GM12872 (cell line): ENCODE measurements at regions not wholly inside any gene's neighbourhood (a gene's known extent, or its start where the extent isn't known, plus 50 kb on each side); places are given as distances from the start of the nearest gene placed in this dataset.

Source experiments
- CTCF ChIP-seq: IDR thresholded peaks from 3 replicates; pipeline ENCODE4 v1.5.1; 2011; ENCODE audit warnings: low read depth, mild to moderate bottlenecking, low read length, moderate library complexity; ENCODE audit not compliant: insufficient read depth

GRCh38 chr2:21381421-21381820 lies 257.7 kb downstream of the TDRD15 start:
- no peak for TF ChIP-seq CTCF

DNA sequence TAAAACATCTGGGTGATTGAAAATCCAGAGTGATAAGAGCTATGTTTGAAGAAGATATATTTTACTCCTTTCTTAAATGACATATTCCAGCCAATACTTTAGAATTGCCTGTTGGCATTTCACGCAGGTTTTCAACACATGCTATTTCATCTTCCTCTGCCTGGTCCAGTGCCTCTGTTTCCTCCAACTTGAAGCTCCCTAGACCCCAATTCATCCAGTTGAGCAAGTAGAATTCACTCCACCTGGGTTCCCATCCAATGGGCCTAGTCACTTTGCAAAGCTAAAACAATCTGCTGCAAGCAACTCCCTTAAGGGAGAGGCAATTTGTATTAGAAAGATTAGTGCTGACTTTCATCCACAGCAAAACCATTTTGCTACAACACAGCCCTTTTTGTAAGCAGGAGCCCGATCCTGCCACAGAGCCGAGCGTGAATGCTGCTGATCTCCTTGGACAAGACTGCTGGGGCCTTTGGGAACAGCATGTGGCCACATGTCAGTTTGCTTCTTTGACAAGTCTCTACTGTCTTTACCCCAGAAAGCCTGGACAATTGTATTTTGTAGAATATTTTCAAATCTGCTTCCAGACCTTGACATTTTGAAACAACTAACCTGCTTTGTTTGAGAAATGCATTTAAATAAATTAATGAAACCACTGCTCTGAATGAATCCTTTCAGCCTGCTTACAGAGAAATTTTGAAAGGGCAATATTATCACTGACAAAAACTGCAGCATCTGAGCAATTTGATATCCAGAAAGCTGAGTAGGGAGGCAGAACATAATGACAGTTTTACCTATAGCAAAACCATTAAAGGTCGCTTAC lies 259.1 kb downstream of the TDRD15 start:
- no peak for TF ChIP-seq CTCF

DNA sequence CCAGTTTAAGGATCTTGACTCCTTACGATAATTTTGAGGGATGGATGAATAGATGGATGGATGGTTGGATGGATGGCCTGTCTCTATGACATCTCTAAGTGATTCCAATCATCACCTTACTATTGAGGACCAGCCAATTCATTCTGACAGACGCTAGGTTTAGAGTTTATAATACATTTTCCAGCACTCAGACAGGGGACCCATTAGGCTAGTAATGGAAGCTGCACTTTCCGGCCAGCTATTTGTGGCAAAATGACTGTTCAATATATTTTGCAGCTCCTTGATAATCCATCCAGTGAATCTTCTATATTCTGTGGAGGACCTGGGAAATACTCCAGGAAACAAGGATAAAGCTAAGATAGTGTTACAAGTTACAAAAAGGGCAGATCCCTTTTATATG lies 262.9 kb downstream of the TDRD15 start:
- TF ChIP-seq CTCF: no peak

- TF ChIP-seq CTCF: no peak
These were observed 268.9 kb downstream of the TDRD15 start for GRCh38 chr2:21392649-21393048.

DNA sequence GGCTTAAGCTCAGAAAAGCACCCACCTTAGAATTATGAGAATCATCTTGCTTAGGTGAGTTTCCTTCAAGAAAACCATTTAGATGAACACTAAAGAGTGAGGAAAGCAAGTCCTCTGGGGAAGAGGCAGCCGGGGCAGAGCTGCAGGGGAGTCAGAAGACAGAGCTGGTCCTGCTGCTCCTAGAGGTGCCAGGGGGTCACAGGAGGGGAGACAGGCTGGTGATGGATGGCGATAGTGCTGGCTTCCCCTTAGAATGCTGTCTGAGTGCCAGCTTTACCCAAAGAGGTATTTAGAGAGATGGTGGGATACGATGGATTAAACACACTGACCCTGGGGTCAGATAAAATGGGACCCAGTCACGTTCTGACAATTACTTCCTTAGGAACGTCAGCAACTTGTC lies 269.4 kb downstream of the TDRD15 start:
- no peak for TF ChIP-seq CTCF

DNA sequence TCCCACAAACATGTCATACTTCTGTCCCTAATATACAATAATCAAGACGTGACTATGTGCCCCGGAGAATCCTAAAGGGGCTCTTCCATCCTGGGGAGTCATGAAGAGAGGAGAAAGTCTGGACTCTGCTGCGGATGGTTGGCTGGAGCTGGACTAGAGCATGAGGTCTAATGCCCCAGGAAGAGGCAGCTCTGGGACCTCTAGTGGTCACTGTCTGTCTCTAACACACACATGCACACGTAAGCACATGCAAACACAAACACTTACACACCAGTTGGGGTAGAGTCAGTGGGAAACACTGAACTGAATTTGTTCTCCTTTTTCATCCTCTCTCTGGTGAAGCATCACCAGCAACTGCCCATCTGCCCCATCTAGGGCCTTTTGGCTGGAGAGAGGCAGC lies 271.6 kb downstream of the TDRD15 start:
- TF ChIP-seq CTCF: peak; percentile 65

GRCh38 chr2:21396252-21396651 lies 272.5 kb downstream of the TDRD15 start:
- no peak for TF ChIP-seq CTCF
